HG03354 (cell line): ENCODE measurements at regions not wholly inside any gene's neighbourhood (a gene's known extent, or its start where the extent isn't known, plus 50 kb on each side); places are given as distances from the start of the nearest gene placed in this dataset.

Experiments used
- ATAC-seq: cut with Tn5 transposase; IDR thresholded peaks from one replicate; pipeline ENCODE4 v1.9.1; 2021; ENCODE audit warnings: mild to moderate bottlenecking; ENCODE audit not compliant: unreplicated experiment, poor library complexity, severe bottlenecking

GRCh38 chr14:29475641-29476040 lies 452.0 kb downstream of the PRKD1 start:
- no peak for ATAC-seq

DNA sequence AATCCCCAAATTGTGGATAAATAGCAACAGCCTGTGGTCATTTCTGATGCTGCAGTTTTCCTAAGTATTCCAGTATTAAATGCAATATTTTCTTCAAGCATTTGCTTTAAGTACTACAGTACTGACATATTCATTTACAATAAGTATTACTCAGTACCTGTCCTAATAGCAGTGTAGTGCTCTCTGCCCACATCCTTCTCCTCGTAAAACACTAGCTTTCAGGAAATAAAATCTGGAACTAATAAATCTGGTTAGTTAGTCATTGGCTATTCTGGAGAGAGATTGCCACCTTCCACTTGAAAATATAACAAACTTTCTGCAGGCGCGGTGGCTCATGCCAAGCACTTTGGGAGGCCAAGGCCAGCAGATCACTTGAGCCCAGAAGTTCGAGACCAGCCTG lies 441.5 kb downstream of the PRKD1 start:
- ATAC-seq: no peak

DNA sequence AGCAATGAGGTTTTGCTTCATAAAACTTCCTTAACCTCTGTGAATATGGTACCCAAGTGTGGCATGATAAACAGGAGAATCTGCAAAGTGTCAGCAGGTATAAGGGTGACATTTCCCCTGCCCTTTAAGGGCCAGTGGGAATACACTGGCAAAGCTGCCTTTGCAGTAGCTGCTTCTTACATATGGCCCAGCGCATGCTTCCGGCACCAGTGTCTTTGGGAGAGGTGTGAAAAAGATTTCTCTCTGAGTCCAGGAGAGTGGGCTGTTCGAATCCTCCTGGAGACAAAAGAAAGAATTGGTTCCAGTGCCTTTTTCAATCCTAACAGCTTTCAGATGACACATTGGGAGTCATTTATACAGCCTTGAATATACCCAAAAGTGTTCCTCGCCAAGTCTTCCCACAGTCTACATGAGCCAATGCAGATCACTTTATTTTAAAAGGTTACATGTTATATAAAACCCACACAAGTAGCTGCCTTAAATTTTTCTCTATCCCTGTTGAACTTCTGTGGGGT lies 437.7 kb downstream of the PRKD1 start:
- ATAC-seq: no peak

- no peak for ATAC-seq
Observed at GRCh38 chr14:29493849-29494248, 433.8 kb downstream of the PRKD1 start.

GRCh38 chr14:29494312-29494711 lies 433.3 kb downstream of the PRKD1 start:
- no peak for ATAC-seq

- ATAC-seq: no peak
Observed at GRCh38 chr14:29503903-29504302, 423.7 kb downstream of the PRKD1 start.

- no peak for ATAC-seq
Observed at GRCh38 chr14:29518335-29518734, 409.3 kb downstream of the PRKD1 start.

DNA sequence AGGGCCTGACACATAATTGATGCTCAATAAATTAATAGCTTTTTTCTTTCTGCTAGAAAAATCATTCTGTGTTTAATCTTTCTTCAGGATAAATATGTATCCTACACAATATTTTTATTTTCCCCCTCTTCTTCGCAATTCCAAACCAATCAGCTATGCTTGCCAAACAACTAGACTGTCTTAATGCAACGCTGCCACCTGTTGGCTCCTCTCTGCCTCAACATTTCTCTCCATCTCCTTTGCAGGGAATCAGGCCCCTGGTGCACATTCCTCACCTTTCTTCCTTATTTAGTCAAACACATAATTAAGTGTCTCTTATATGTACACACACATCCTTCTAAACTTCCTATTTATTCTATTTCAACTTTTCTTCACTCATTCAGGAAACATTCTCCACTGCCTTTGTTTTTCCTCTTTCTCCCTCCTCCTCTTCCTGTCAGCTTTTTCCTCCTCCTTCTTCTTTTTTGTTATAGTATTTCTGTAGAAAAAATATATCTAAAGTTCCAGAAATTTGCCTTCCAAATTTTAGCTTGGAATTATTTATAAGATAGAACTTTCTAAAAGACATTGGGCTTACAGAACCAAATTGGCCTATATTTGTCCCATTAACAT lies 406.0 kb downstream of the PRKD1 start:
- ATAC-seq: no peak
